ENCODE measurements at regions not wholly inside any gene's neighbourhood (a gene's known extent, or its start where the extent isn't known, plus 50 kb on each side); places are given as distances from the start of the nearest gene placed in this dataset.

GRCh38 chr1:166738140-166738539, 101.1 kb upstream of the POGK start:
- TF ChIP-seq CTCF (IDR thresholded peaks at IDR 0.05), result no peak
- no peak for TF ChIP-seq POLR2A (IDR thresholded peaks at IDR 0.05)

Measured in Peyer's patch (tissue), 4 donors.